Neural cell (in vitro differentiated cells): ENCODE measurements at regions not wholly inside any gene's neighbourhood (a gene's known extent, or its start where the extent isn't known, plus 50 kb on each side); places are given as distances from the start of the nearest gene placed in this dataset.
"Not testable (repeated sequence)": the region's sequence is repeated elsewhere in the genome, so short reads cannot be mapped to it uniquely, and the experiment has no call there.

Source experiments
- EP300 ChIP-seq: fragments of 450-650 bp; conservative IDR thresholded peaks from 2 replicates; pipeline ENCODE4 v1.6.1; 2014; ENCODE audit warnings: antibody characterized with exemption, mild to moderate bottlenecking, moderate library complexity; ENCODE audit not compliant: poor library complexity, severe bottlenecking
- EZH2 ChIP-seq: fragments of 200-600, 300-800 bp; shearing (Covaris generic), sonication (generic); IDR thresholded peaks from 2 replicates; pipeline ENCODE4 v1.6.1; 2014; ENCODE audit warnings: antibody characterized with exemption, low read length, borderline replicate concordance, mild to moderate bottlenecking; ENCODE audit not compliant: insufficient read depth, poor library complexity, severe bottlenecking
- MXI1 ChIP-seq: fragments of 450-650 bp; conservative IDR thresholded peaks from 2 replicates; pipeline ENCODE4 v1.6.1; 2014; ENCODE audit warnings: antibody characterized with exemption, mild to moderate bottlenecking; ENCODE audit not compliant: poor library complexity, severe bottlenecking
- POLR2AphosphoS5 ChIP-seq: IDR thresholded peaks from 2 replicates; pipeline ENCODE4 v1.6.1; 2012
- RAD21 ChIP-seq: fragments of 450-650 bp; conservative IDR thresholded peaks from 2 replicates; pipeline ENCODE4 v1.6.1; 2014; ENCODE audit warnings: antibody characterized with exemption, mild to moderate bottlenecking, moderate library complexity
- REST ChIP-seq: IDR thresholded peaks from 2 replicates; pipeline ENCODE4 v1.6.1; 2012; ENCODE audit warnings: borderline replicate concordance
- SMC3 ChIP-seq: fragments of 450-650 bp; conservative IDR thresholded peaks from 2 replicates; pipeline ENCODE4 v1.6.1; 2014; ENCODE audit warnings: antibody characterized with exemption, mild to moderate bottlenecking, moderate library complexity; ENCODE audit not compliant: poor library complexity
- TAF1 ChIP-seq: IDR thresholded peaks from 2 replicates; pipeline ENCODE4 v1.6.1; 2012; ENCODE audit warnings: low read depth
- TF ChIP-seq, protein P1 (sequence below): fragments of 450-650 bp; IDR thresholded peaks from 2 replicates; pipeline ENCODE4 v1.5.1; 2014; ENCODE audit warnings: antibody characterized with exemption, mild to moderate bottlenecking, moderate library complexity; ENCODE audit not compliant: poor library complexity, severe bottlenecking

- TF ChIP-seq, protein P1, sequence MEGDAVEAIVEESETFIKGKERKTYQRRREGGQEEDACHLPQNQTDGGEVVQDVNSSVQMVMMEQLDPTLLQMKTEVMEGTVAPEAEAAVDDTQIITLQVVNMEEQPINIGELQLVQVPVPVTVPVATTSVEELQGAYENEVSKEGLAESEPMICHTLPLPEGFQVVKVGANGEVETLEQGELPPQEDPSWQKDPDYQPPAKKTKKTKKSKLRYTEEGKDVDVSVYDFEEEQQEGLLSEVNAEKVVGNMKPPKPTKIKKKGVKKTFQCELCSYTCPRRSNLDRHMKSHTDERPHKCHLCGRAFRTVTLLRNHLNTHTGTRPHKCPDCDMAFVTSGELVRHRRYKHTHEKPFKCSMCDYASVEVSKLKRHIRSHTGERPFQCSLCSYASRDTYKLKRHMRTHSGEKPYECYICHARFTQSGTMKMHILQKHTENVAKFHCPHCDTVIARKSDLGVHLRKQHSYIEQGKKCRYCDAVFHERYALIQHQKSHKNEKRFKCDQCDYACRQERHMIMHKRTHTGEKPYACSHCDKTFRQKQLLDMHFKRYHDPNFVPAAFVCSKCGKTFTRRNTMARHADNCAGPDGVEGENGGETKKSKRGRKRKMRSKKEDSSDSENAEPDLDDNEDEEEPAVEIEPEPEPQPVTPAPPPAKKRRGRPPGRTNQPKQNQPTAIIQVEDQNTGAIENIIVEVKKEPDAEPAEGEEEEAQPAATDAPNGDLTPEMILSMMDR, result not testable (repeated sequence)
- not testable (repeated sequence) for TF ChIP-seq SMC3, MXI1, EZH2, REST, TAF1, POLR2AphosphoS5, EP300, RAD21
Measured at GRCh38 chr9:66812367-66812766, 88.2 kb upstream of the ZNF658 start.
